SK-N-SH (cell line): ENCODE measurements at regions not wholly inside any gene's neighbourhood (a gene's known extent, or its start where the extent isn't known, plus 50 kb on each side); places are given as distances from the start of the nearest gene placed in this dataset.

Experiments
- CTCF ChIP-seq: fragments of 200-600 bp; sonication (generic); IDR thresholded peaks from 2 replicates; pipeline ENCODE4 v1.6.1; 2017; ENCODE audit warnings: antibody characterized with exemption, mild to moderate bottlenecking, moderate library complexity
- EP300 ChIP-seq, 2 experiments: IDR thresholded peaks; 2 replicates each; pipeline versions ENCODE4 v1.4.0 to v1.6.1; 2012; ENCODE audit warnings: borderline replicate concordance in 1 of 2, low read depth in 1 of 2, low read length in 1 of 2
- EZH2phosphoT487 ChIP-seq: fragments of 200-600 bp; sonication (generic); IDR thresholded peaks from 2 replicates; pipeline ENCODE4 v1.6.1; 2017; ENCODE audit warnings: low read depth, mixed run types, mild to moderate bottlenecking, antibody characterized with exemption, moderate library complexity, borderline replicate concordance
- RCOR1 ChIP-seq: fragments of 150-350 bp; IDR thresholded peaks from 2 replicates; pipeline ENCODE4 v1.6.1; 2017; ENCODE audit warnings: antibody characterized with exemption, low read length
- TCF12 ChIP-seq: IDR thresholded peaks from 2 replicates; pipeline ENCODE4 v1.4.0; 2012
- YY1 ChIP-seq: IDR thresholded peaks from 2 replicates; pipeline ENCODE4 v1.4.0; 2012; ENCODE audit warnings: low read depth, mild to moderate bottlenecking

- TF ChIP-seq EZH2phosphoT487 (no peak), TCF12 (no peak), CTCF (no peak), YY1 (no peak), RCOR1 (no peak), EP300 (IDR thresholded peaks at IDR 0.05; ENCODE audit: borderline replicate concordance in 1 of 2, low read depth in 1 of 2, low read length in 1 of 2) (no peak)
These were observed 122.7 kb upstream of the JADE1 start for GRCh38 chr4:128686810-128687209.
